ENCODE measurements at regions not wholly inside any gene's neighbourhood (a gene's known extent, or its start where the extent isn't known, plus 50 kb on each side); places are given as distances from the start of the nearest gene placed in this dataset.
"Not testable (repeated sequence)": the region's sequence is repeated elsewhere in the genome, so short reads cannot be mapped to it uniquely, and the experiment has no call there.

DNA sequence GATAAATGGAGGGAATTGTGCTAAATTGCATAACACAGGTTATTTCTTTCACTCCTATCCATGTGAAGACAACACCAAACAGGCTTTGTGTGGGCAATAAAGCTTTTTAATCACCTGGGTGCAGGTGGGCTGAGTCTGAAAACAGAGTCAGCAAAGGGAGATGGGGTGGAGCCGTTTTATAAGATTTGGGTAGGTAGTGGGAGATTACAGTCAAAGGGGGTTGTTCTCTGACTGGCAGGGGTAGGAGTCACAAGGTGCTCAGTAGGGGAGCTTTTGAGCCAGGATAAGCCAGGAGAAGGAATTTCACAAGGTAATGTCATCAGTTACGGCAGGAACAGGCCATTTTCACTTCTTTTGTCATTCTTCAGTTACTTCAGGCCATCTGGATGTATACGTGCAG, 358.8 kb upstream of the LRP1B start:
- DNase-seq (ENCODE audit: low read depth) = not testable (repeated sequence)

DNA sequence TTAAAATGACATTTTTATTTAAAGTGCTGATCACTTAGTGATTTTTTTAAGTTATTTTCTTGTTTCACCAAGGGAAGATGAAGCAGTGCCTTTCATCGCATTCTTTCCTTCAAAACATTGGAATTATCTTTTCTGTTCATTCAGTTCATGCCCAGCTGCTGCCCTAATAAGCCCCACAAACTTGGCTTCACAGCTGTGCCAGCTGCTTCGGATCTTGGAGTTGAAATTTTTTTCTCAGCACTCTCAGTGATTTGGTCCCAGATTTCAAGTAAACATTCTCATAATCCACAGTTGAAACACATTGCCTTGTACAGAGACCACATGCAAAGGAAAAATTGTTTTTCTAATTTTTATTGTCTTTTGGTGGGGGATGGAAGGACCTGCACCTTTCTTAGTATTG, 353.3 kb upstream of the LRP1B start:
- no peak for DNase-seq (ENCODE audit: low read depth)

DNA sequence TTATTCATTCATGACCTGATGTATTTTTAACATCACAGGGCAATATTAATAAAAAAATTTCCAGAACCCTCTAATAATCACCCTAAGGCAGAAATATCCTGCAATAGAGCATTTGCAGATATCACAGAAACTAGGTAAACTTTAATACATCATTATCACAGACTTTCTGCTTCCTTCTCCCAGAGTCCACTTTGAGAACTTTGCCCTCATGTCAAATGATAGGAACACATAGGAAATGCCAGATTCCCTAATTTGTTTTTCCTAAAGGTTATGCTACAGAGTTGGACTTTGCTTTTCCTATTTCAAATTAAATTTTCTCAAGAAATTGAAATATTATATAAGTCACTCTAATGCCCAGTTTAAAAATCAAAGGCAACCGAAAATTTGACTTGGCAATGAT, 352.8 kb upstream of the LRP1B start:
- no peak for DNase-seq (ENCODE audit: low read depth)

DNA sequence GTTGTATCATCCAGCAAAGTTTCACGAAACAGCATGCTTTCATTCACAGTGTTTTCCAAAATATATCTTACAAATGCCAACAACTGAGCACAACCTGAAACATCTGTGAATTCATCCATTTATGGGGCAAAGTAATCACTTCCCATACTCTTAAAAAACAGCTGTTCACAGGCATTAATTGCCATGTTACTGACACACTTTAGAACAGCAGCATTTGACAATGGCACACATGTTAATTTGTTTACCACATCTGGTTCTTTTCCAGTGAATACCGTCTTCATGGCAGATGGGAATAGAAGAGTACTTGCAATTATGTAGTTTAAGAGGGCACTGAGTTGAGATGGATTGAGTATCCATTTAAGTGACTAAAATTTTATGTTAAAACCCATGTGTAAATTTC, 347.4 kb upstream of the LRP1B start:
- DNase-seq (ENCODE audit: low read depth) = no peak

DNA sequence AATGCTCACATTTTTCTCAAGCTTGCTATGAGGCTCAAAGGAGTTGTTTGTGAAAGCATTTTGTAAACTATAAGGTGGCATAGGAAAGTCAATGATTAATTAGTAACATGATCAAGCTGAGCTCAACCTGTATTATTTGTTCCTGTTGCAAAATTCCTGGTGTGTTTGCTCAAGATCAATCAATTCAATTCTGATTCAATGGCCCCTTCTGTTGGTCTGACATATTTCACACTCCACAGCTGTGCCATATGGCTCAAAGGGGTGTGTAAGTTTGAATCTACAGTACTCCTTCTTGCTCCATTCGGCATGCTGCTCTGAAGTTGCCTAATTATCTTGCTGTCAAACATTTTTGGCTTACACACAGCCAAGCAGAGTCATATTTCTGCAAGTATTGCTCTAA, 341.6 kb upstream of the LRP1B start:
- DNase-seq (ENCODE audit: low read depth) = no peak

DNA sequence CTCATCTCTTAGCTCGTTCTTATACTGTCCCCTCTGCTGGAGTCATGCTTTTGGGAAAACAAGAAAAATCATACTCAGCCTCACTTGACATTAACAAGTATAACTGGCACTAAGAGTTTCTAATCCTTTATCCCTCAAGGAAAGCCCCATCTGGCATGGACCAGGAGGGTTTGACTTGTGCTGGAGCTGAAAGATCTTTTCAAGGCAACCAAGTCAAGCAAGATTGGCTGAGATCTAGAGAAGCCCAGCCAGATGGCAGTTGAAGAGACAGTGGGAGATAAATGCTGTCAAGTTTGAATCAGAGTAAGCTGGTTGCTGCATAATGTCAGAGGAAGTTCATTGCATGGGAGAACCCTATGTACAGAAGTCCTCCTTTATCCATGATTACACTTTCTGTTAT, 336.5 kb upstream of the LRP1B start:
- no peak for DNase-seq (ENCODE audit: low read depth)

DNA sequence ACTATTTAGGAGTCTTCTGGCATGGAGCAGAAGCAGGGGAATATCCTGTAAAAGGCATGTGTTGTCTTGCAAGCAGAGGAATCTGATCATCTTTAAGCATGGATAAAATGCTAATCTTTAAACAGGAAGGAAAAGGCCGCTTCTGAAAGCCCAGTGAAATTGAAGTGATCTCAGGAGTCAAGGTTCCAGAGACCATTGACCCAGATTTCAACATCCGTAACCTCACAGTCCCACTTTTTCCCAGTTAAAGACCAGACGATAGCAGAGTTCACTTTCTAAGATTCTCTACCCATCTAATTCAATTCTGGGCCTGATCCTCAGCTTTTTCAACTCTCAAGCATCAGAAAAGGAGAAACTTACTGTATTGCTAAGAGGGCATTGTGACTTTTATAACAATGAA, 332.2 kb upstream of the LRP1B start:
- DNase-seq (ENCODE audit: low read depth) = no peak

DNA sequence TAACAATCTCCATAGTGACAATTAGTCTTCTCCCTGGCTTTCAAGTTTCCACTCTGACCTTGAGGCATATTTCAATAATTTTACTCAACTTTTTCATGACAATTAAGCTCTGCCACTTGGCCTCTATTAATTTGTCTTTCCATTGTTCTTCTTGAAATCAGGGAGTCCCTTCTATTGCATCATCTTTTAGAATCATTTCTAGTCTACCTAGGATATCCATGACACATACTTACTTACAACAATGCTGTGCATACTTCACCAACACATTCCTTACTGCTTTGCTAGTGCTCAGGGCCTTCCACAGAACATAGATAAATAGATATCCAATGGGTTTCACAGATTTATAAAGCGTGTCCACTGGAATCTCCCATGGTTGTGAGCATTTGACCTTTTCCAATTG, 331.5 kb upstream of the LRP1B start:
- DNase-seq (ENCODE audit: low read depth) = no peak

DNA sequence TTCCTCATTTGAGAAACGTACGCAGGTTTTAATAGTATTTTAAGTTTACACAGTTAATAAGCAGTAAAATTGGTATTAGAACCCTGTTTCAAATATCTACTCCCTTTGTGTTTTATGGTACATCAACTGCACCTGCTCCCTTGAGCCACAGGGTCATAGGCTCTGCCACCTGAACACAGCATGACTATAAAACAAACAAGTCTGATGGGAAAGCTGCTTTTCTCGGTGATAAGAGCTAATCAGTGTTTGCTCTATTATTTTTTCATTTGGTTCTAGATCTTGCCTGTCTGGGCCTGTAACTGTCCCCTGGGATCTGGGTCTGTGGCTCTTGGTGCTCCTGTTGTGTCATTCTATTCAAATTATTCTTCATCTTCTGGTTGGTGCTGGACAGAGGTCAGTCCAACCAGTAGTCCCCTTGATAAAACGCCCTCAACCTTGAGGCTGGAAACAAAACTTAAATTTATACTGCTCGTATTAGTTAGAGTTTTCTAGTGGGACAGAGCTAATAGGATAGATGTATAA, 314.8 kb upstream of the LRP1B start:
- no peak for DNase-seq (ENCODE audit: low read depth)

DNA sequence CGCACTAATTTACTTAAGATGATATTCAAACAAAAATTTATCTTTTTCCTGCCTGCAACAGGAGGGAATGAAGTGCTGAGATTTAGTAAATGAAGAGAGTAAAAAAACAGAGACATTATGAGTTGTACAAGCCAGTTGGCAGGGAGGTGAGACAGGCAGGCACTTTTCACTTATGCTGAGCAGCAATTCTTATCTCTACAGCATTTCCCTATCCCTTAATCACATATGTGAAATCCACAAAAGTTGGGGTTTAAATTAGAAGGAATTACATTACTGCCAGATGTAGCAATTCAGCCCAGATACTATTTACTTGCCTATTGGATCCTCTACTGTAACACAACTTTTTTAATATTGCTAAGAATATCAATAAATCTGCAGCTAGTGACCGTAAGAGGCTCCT, 314.2 kb upstream of the LRP1B start:
- no peak for DNase-seq (ENCODE audit: low read depth)

DNA sequence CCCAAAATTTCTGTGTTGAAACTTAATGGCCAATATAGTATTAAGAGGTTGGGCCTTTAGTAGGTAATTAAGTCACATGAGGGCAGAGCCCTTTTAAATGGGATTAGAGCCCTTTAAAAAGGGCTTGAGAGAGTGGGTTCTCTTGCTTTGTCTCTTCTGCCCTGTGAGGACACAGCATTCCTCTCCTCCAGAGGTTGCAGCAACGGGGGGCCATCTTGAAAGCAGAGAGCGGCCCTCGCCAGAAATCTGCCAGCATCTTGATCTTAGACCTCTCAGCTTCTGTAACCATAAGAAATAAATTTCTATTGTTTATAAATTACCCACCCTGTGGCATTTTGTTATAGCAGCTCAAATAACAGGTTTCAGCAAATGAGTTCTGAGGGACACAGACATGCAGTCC, 305.0 kb upstream of the LRP1B start:
- no peak for DNase-seq (ENCODE audit: low read depth)

DNA sequence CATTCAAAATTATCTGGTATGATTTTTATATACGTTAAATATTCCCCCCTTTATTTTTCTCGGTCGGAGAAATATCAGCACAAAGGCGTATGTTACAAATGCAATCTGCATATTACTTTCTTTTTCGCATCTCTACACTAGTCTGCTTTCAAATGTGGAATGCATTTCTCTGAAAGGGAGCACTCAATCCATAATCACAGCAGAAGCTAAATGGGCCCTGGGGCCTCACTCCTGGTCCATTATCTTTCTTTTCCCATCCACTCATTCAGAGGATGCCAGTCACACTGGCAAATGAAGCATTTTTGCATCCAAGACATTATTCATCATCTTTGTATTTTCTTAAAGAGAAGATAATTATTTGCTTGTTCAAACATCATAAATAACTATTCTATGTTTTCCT, 295.2 kb upstream of the LRP1B start:
- no peak for DNase-seq (ENCODE audit: low read depth)

DNA sequence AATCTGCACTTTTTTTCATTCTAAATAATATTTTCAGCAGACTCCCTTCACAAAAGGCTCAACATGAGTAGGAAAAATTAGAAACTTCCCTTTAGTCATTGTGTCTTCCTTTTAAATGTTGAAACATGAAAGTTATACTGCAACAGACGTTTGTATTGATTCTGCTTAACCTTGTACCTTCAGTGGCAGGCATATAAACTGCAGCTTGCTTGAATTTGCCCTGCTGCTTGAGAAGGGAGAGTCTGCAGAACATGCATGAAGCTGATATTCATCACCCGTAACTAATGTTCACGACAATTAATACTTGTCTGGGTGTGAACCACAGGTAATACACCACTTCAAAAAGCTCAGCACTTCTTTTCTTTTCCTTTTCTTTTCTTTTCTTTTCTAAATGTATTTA, 294.7 kb upstream of the LRP1B start:
- DNase-seq (ENCODE audit: low read depth) = no peak

DNA sequence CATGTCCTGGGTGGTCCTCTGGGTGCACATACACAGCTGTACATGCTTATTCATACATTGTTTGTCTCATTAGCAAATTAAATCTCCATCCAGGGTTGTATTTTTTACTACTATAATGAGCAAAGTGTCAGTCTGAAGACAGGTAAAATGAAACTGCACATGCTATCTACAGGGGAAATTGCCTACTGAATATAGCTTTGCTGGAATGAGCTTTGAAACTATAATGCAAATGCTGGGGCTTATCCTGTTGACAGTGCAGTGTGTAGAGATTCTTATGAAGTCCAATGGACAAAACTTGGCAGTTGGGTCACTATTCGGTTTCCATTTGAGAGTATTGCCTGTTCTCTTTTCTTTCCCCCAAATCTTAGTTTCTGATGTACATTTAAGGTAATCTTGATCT, 292.8 kb upstream of the LRP1B start:
- DNase-seq (ENCODE audit: low read depth) = no peak

DNA sequence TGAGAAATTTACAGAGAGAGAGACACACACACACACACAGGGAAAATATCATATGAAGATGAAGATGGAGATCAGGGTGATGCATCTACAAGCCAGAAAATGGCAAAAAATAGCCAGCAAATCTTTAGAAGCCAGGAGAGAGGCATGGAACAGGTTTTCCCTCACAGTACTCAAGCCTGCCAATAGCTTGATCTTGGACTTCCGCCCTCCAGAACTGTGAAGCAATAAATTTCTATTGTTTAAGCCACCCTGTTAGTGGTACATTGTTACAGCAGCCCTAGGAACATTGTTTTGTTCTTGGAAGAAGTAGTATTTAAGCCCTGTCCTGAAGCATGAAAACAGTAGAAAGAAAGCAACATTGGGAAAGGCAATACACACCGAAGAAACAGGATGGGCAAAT, 292.0 kb upstream of the LRP1B start:
- DNase-seq (ENCODE audit: low read depth) = no peak

DNA sequence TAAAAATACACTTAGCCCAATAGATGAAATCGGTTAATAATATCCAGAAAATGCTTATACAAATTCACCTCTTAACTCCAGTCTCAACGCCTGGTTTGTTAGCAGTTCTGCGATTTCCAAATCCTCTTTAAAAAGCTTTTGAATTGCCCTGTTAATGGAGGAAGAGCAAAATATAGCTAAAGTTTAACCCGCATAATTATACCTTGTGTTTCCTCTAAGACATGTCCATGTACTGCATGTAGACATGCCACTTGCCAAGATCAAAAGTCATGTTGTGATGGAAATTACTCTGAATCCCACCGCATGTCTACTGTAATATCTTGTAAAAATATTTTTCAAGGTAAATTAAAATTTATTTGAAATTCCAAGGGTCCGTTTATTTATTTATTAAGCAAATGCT, 291.2 kb upstream of the LRP1B start:
- DNase-seq (ENCODE audit: low read depth) = no peak

DNA sequence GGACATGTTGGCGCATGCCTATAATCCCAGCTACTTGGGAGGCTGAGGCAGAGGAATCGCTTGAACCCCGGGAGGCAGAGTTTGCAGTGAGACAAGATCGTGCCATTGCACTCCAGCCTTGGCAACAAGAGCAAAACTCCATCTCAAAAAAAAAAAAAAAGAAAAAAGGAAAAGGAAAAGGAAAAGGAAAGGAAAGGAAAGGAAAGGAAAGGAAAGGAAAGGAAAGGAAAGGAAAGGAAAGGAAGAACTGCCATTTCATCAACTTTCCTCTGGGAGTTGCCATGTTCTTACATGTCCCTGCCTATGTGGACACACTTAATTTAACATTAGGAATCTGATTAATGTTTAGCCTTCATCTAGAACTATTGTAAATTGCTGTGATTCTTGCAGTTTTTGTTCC, 287.9 kb upstream of the LRP1B start:
- DNase-seq (ENCODE audit: low read depth) = not testable (repeated sequence)

DNA sequence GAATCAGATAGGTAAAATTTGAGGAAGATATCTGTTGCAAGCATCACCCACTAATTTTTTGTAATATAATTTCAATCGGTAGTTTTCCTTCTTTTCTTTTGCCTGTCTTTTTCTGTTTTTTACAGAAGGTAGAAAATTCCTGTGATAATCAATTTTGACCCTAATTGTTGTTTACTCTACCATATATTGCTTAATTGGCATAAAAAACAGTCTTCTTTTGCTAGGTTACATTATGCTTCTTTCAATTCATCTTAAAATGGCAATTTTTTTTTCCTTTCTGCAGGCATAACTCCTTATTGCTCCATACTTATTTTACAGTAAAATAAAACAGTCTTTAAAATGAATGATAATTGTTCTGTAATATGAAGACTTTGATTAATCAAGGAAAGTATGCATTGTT, 286.2 kb upstream of the LRP1B start:
- DNase-seq (ENCODE audit: low read depth) = no peak

DNA sequence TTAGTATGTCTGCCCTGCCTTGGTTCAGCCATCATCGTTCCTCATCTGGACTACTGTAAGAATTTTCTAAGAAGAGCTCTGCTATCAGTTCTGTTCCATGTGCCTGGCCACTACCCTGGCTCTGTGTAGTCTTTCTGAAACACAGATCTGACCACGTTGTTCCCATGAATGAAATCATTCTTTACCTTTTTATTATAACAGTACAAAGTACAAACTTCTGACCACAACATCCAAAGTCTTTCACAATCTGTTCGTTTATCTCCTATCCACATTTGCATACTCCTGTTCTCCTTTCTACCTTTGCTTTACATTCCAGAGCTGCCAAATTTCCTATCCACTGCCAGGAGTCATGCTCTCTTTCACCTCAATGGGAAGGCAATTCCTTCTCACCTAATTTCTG, 284.6 kb upstream of the LRP1B start:
- no peak for DNase-seq (ENCODE audit: low read depth)

DNA sequence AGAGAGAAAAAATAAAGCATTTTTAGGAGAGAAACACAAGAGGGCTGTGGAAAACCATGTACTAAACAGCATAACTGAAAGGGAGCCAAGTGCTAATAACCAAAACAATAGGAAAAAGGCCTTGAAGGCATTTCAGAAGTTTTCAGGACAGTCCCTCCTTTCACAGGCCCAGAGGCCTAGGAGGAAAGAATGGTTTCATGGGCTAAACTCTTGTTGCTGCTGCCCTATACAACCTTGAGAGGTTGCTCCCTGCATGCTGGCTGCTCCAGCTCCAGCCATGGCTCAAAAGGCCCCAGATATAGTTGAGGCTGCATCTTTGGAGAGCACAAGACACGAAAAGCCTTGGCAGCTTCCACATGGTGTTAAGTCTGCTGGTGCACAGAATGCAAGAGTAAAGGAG, 267.4 kb upstream of the LRP1B start:
- no peak for DNase-seq (ENCODE audit: low read depth)

DNA sequence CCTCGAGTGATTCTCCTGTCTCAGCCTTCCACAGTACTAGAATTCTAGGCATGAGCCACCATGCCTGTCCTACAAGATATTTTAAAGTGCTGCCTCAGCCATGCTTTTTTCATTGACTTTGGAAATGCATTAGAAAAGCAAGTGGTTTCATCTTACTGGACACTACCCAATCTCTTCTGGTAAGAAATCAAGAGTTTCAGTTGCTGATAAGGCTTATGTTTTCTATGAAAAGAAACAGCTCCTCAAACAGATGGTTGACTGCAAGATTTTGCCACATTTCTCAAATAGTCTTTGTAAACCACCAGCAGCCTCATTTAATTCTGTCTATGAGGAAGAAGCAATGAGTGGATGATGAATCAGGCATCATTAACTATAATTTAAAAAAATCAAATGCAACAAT, 264.5 kb upstream of the LRP1B start:
- DNase-seq (ENCODE audit: low read depth) = no peak

DNA sequence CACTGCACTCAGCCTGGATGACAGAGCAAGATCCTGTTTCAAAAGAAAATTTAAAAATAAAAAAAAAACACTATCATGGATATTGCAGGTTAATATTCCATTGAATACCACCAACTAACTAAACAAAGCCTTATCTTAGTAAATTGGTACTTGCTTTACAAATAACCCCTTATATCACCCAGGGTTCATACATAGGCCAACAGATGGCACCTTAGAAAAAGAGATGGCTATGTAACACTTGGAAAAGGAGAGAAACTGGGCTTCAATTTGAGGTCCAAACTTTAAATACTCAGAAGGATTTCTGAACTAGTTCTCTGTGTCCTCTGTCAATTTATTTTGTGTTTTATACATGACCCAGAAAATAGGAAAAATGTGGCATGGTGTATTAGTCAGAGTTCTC, 249.6 kb upstream of the LRP1B start:
- DNase-seq (ENCODE audit: low read depth) = no peak

DNA sequence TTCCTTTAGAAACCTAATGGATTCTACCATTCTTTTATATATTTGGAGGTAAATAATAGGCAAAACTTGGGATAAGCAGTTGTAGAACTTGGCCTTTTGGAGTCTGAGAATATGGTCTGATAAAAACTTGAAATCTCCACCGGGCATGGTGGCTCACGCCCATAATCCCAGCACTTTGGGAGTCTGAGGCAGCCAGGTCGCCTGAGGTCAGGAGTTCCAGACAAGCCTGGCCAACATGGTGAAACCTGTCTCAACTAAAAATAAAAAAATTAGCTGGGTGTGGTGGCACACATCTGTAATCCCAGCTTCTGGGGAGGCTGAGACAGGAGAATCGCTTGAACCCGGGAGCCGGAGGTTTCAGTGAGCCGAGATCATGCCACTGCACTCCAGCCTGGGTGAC, 231.3 kb upstream of the LRP1B start:
- DNase-seq (ENCODE audit: low read depth) = not testable (repeated sequence)

DNA sequence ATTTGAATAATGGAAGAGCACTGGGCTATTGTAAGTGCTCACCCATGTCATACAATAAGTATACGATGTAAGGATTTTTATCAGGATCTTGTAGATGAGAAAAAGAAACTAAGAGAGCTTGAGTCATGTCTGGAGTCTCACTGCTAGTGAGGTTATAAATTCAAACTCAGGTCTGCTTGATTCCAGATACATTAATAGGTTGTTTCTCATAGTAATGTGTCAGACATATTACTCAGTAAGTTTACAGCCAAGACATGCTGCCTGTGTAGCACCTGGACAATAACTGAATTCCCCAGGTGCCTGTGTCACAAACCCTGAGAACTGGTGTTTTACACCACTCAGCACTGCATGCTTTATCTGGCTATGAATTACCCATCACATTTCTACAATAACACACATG, 216.9 kb upstream of the LRP1B start:
- DNase-seq (ENCODE audit: low read depth) = no peak

DNA sequence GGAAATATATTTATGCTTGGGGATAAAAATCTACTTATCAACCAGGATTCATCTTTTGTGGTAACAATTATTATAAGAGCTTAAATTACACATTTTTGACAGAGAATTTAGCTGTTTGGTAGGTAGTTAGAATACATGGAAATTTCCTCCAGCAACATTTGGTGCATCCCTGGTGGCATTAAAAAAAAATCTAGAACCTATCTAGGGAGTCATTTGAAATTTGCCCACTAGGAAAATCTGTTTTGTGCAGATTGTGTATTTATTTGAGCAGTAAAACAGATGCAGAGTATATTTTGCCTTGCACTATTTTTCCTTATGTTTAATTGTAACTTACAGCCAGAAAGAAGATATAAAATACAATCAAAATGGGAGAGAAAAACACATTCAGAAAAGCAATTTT, 208.4 kb upstream of the LRP1B start:
- no peak for DNase-seq (ENCODE audit: low read depth)

Measured in myocyte (in vitro differentiated cells).